MM.1S (cell line): ENCODE measurements at regions not wholly inside any gene's neighbourhood (a gene's known extent, or its start where the extent isn't known, plus 50 kb on each side); places are given as distances from the start of the nearest gene placed in this dataset.

Experiments used
- DNase-seq: peaks from one replicate; pipeline ENCODE4 v3.0.0-alpha.2; 2015
- H2AFZ ChIP-seq: fragments of 300-600 bp; sonication (generic); 2 replicates; pipeline ENCODE4 v1.6.0; 2016; ENCODE audit warnings: antibody characterized with exemption, low read length
- H3F3A ChIP-seq: fragments of 300-600 bp; sonication (generic); 2 replicates; pipeline ENCODE4 v1.6.1; 2016; ENCODE audit warnings: mild to moderate bottlenecking, antibody characterized with exemption, low read length, moderate library complexity, mixed read lengths; ENCODE audit not compliant: insufficient read depth
- H3K27ac ChIP-seq: fragments of 300-600 bp; sonication (generic); 2 replicates; pipeline ENCODE4 v1.5.1; 2016; ENCODE audit warnings: mild to moderate bottlenecking, low read length
- H3K27me3 ChIP-seq: fragments of 300-600 bp; sonication (generic); replicated peaks from 2 replicates; pipeline ENCODE4 v1.6.0; 2016; ENCODE audit warnings: low read length; ENCODE audit not compliant: insufficient read depth
- H3K36me3 ChIP-seq: fragments of 300-600 bp; sonication (generic); replicated peaks from 2 replicates; pipeline ENCODE4 v1.6.1; 2016; ENCODE audit warnings: mild to moderate bottlenecking, low read length, mixed read lengths; ENCODE audit not compliant: insufficient read depth
- H3K4me1 ChIP-seq: fragments of 300-600 bp; sonication (generic); 2 replicates; pipeline ENCODE4 v1.6.1; 2016; ENCODE audit warnings: low read length, mixed read lengths
- H3K4me2 ChIP-seq: fragments of 300-600 bp; sonication (generic); 2 replicates; pipeline ENCODE4 v1.6.0; 2016; ENCODE audit warnings: low read depth, low read length
- H3K4me3 ChIP-seq: fragments of 300-600 bp; sonication (generic); 2 replicates; pipeline ENCODE4 v1.5.1; 2016; ENCODE audit warnings: low read length, mixed read lengths
- H3K79me2 ChIP-seq: fragments of 300-600 bp; sonication (generic); 2 replicates; pipeline ENCODE4 v1.6.1; 2016; ENCODE audit warnings: mixed run types, low read length, mixed read lengths
- H3K9ac ChIP-seq: fragments of 300-600 bp; sonication (generic); 2 replicates; pipeline ENCODE4 v1.6.1; 2016; ENCODE audit warnings: low read length, mixed read lengths
- H3K9me2 ChIP-seq: fragments of 300-600 bp; sonication (generic); replicated peaks from 2 replicates; pipeline ENCODE4 v1.6.1; 2016; ENCODE audit warnings: mild to moderate bottlenecking, low read length, mixed read lengths; ENCODE audit not compliant: insufficient read depth
- H3K9me3 ChIP-seq: fragments of 300-600 bp; sonication (generic); replicated peaks from 2 replicates; pipeline ENCODE4 v1.6.1; 2016; ENCODE audit warnings: mild to moderate bottlenecking, low read length, mixed read lengths; ENCODE audit not compliant: insufficient read depth
- H4K20me1 ChIP-seq: fragments of 300-600 bp; sonication (generic); 2 replicates; pipeline ENCODE4 v1.6.1; 2016; ENCODE audit warnings: mild to moderate bottlenecking, low read length, moderate library complexity, mixed read lengths; ENCODE audit not compliant: insufficient read depth
- CTCF ChIP-seq: fragments of 300-600 bp; sonication (generic); IDR thresholded peaks from 2 replicates; pipeline ENCODE4 v1.5.1; 2016; ENCODE audit warnings: antibody characterized with exemption, low read length, mixed read lengths
- EZH2 ChIP-seq: fragments of 300-600 bp; sonication (generic); optimal IDR thresholded peaks from 2 replicates; pipeline ENCODE3; 2017; ENCODE audit warnings: low read depth, mild to moderate bottlenecking, antibody characterized with exemption, low read length, mixed read lengths
- EZH2phosphoT487 ChIP-seq: fragments of 300-600 bp; sonication (generic); IDR thresholded peaks from 2 replicates; pipeline ENCODE4 v1.6.1; 2018; ENCODE audit warnings: antibody characterized with exemption, low read length

- TF ChIP-seq EZH2 (no peak), CTCF (no peak), EZH2phosphoT487 (no peak)
- H3K4me3 ChIP-seq: no peak overlapping the region
- H3K27ac ChIP-seq: no peak overlapping the region
- no peak overlapping the region for H3K9ac ChIP-seq
- H3F3A ChIP-seq: no peaks in the 10 kb centered on the region
- H3K9me2 ChIP-seq: no peaks in the 10 kb centered on the region
- H3K36me3 ChIP-seq: no peaks in the 10 kb centered on the region
- no peaks in the 10 kb centered on the region for H3K79me2 ChIP-seq
- H3K9me3 ChIP-seq: no peaks in the 10 kb centered on the region
- DNase-seq: no peak
- no peak overlapping the region for H3K4me2 ChIP-seq
- H3K27me3 ChIP-seq: no peaks in the 10 kb centered on the region
- H4K20me1 ChIP-seq: no peaks in the 10 kb centered on the region
- no peaks in the 10 kb centered on the region for H3K4me1 ChIP-seq
- H2AFZ ChIP-seq: no peak overlapping the region
Measured at GRCh38 chr16:51655249-51655648, 504.2 kb upstream of the SALL1 start.

GRCh38 chr16:51651061-51651466 lies 500.0 kb upstream of the SALL1 start:
- Histone ChIP-seq H3K27ac (no peak overlapping the region), H3F3A (no peaks in the 10 kb centered on the region), H3K4me1 (no peaks in the 10 kb centered on the region), H2AFZ (no peak overlapping the region), H3K9me2 (no peaks in the 10 kb centered on the region), H4K20me1 (no peaks in the 10 kb centered on the region), H3K36me3 (no peaks in the 10 kb centered on the region), H3K79me2 (no peaks in the 10 kb centered on the region), H3K9ac (no peak overlapping the region), H3K4me3 (no peak overlapping the region), H3K4me2 (no peak overlapping the region), H3K9me3 (no peaks in the 10 kb centered on the region), H3K27me3 (no peaks in the 10 kb centered on the region)
- DNase-seq: no peak
- no peak for TF ChIP-seq EZH2
- no peak for TF ChIP-seq EZH2phosphoT487
- no peak for TF ChIP-seq CTCF

- Histone ChIP-seq H3K4me2 (no peak overlapping the region), H3K79me2 (no peaks in the 10 kb centered on the region), H3K27me3 (no peaks in the 10 kb centered on the region), H3K4me3 (no peak overlapping the region), H3K9me2 (no peaks in the 10 kb centered on the region), H3K27ac (no peak overlapping the region), H3F3A (no peaks in the 10 kb centered on the region), H3K9me3 (no peaks in the 10 kb centered on the region), H2AFZ (no peak overlapping the region), H4K20me1 (no peaks in the 10 kb centered on the region), H3K36me3 (no peaks in the 10 kb centered on the region), H3K4me1 (no peaks in the 10 kb centered on the region), H3K9ac (no peak overlapping the region)
- no peak for DNase-seq
- TF ChIP-seq EZH2 (no peak), CTCF (no peak)
Measured at GRCh38 chr16:51649631-51650030, 498.6 kb upstream of the SALL1 start.

- no peak for DNase-seq
- H3K9me2 ChIP-seq: no peaks in the 10 kb centered on the region
- no peaks in the 10 kb centered on the region for H3K36me3 ChIP-seq
- H3F3A ChIP-seq: no peaks in the 10 kb centered on the region
- no peak overlapping the region for H3K9ac ChIP-seq
- no peaks in the 10 kb centered on the region for H3K79me2 ChIP-seq
- H3K27me3 ChIP-seq: no peaks in the 10 kb centered on the region
- TF ChIP-seq EZH2 (no peak), EZH2phosphoT487 (no peak), CTCF (no peak)
- no peak overlapping the region for H2AFZ ChIP-seq
- H3K4me2 ChIP-seq: no peak overlapping the region
- no peak overlapping the region for H3K4me3 ChIP-seq
- no peak overlapping the region for H3K27ac ChIP-seq
- no peaks in the 10 kb centered on the region for H3K4me1 ChIP-seq
- no peaks in the 10 kb centered on the region for H4K20me1 ChIP-seq
- no peaks in the 10 kb centered on the region for H3K9me3 ChIP-seq
Measured at GRCh38 chr16:51648526-51648925, 497.5 kb upstream of the SALL1 start.
